Sigmoid colon (tissue), 3 donors: ENCODE measurements at regions not wholly inside any gene's neighbourhood (a gene's known extent, or its start where the extent isn't known, plus 50 kb on each side); places are given as distances from the start of the nearest gene placed in this dataset.

ENCODE experiments used
- CTCF ChIP-seq, 4 experiments: fragments of 450-650 bp in 3 of 4; fragments of 200-600 bp in 1 of 4; IDR thresholded peaks; one replicate each; pipeline ENCODE4 v1.5.1; 2016 to 2019; ENCODE audit warnings: antibody characterized with exemption in 4 of 4, mild to moderate bottlenecking in 3 of 4, moderate library complexity in 2 of 4
- POLR2A ChIP-seq, 2 donors: fragments of 450-650 bp; IDR thresholded peaks; one replicate each; pipeline ENCODE4 v1.6.1; 2016; ENCODE audit warnings: antibody characterized with exemption in 2 of 2, mild to moderate bottlenecking in 2 of 2, moderate library complexity in 2 of 2

DNA sequence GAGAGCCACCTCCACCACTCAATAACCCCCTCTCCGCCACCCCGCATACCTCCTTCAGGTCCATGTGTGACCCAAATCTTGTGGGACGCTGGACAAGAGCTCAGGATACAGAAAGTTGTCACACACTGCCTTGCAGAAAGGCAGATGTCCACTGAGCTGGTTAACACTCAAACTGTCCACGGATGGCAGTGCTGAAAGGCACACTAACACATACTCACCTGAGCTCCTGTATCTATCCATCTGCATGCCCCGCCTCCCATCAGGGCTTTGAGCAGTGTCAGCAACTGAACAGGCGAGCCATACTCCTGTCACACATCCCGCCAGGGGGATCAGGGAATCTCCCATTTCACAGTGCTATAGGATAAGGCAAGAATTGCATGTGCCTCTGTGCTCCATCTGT lies 642.0 kb downstream of the GALC start:
- TF ChIP-seq CTCF (IDR thresholded peaks at IDR 0.05), result no peak
- TF ChIP-seq POLR2A (IDR thresholded peaks at IDR 0.05), result no peak
